ENCODE measurements at regions not wholly inside any gene's neighbourhood (a gene's known extent, or its start where the extent isn't known, plus 50 kb on each side); places are given as distances from the start of the nearest gene placed in this dataset.

DNA sequence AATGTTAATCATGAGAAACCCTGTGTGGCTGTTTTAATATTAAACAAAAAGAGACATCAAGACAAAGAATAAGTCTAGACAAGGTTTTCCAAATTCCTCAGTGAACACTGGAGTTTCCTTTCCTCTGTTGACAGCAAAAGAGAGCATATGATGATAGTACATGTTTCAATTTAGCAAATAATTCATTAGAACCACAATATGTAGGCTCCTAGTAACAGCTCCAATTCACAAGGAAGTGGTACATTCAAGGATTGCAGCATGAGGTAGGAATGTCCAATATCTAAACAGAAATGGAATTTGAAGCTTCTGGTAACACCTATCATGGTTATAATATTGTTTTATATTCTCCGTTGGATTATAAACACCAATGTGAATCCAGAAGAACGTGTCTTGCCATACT lies 203.8 kb upstream of the TECRL start:
- no peak for TF ChIP-seq SIN3A (IDR thresholded peaks at IDR 0.05; ENCODE audit: borderline replicate concordance, insufficient read depth, low read depth, low read length)
- TF ChIP-seq, protein P1, sequence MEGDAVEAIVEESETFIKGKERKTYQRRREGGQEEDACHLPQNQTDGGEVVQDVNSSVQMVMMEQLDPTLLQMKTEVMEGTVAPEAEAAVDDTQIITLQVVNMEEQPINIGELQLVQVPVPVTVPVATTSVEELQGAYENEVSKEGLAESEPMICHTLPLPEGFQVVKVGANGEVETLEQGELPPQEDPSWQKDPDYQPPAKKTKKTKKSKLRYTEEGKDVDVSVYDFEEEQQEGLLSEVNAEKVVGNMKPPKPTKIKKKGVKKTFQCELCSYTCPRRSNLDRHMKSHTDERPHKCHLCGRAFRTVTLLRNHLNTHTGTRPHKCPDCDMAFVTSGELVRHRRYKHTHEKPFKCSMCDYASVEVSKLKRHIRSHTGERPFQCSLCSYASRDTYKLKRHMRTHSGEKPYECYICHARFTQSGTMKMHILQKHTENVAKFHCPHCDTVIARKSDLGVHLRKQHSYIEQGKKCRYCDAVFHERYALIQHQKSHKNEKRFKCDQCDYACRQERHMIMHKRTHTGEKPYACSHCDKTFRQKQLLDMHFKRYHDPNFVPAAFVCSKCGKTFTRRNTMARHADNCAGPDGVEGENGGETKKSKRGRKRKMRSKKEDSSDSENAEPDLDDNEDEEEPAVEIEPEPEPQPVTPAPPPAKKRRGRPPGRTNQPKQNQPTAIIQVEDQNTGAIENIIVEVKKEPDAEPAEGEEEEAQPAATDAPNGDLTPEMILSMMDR (IDR thresholded peaks at IDR 0.05) = no peak
- TF ChIP-seq, protein P2, sequence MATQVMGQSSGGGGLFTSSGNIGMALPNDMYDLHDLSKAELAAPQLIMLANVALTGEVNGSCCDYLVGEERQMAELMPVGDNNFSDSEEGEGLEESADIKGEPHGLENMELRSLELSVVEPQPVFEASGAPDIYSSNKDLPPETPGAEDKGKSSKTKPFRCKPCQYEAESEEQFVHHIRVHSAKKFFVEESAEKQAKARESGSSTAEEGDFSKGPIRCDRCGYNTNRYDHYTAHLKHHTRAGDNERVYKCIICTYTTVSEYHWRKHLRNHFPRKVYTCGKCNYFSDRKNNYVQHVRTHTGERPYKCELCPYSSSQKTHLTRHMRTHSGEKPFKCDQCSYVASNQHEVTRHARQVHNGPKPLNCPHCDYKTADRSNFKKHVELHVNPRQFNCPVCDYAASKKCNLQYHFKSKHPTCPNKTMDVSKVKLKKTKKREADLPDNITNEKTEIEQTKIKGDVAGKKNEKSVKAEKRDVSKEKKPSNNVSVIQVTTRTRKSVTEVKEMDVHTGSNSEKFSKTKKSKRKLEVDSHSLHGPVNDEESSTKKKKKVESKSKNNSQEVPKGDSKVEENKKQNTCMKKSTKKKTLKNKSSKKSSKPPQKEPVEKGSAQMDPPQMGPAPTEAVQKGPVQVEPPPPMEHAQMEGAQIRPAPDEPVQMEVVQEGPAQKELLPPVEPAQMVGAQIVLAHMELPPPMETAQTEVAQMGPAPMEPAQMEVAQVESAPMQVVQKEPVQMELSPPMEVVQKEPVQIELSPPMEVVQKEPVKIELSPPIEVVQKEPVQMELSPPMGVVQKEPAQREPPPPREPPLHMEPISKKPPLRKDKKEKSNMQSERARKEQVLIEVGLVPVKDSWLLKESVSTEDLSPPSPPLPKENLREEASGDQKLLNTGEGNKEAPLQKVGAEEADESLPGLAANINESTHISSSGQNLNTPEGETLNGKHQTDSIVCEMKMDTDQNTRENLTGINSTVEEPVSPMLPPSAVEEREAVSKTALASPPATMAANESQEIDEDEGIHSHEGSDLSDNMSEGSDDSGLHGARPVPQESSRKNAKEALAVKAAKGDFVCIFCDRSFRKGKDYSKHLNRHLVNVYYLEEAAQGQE (IDR thresholded peaks at IDR 0.05; ENCODE audit: insufficient read depth in 1 of 2, low read depth in 2 of 2, low read length in 1 of 2) = no peak

Measured in Panc1 (cell line).